K562 (cell line): ENCODE measurements at regions not wholly inside any gene's neighbourhood (a gene's known extent, or its start where the extent isn't known, plus 50 kb on each side); places are given as distances from the start of the nearest gene placed in this dataset.

Source experiments
- ATAC-seq: fragments of 200-7000 bp; cut with Tn5 transposase; 3 replicates; pipeline ENCODE4 v1.9.1; 2020; ENCODE audit warnings: moderate library complexity
- BruUV-seq: library from RNA; stranded (reverse); fragments of 400-500 nt; replicated peaks from 2 replicates; lab custom pipeline; 2021; lab: Mats Ljungman, UMichigan
- CTCF ChIA-PET: fragments of 300-600 bp; formaldehyde crosslinking; extraction: SDS; loops from one replicate; lab custom pipeline; 2021; ENCODE audit warnings: low intra/inter-chr PET ratio; lab: Yijun Ruan, JAX
- POLR2A ChIA-PET: fragments of 300-600, 350-650 bp; sonication (Branson Sonifier 250); formaldehyde crosslinking; extraction: SDS; loops from one replicate; lab custom pipeline; 2021; ENCODE audit warnings: antibody characterized with exemption, inconsistent platforms; lab: Yijun Ruan, JAX
- DNase-seq, 4 experiments: peaks; one replicate each; pipeline versions ENCODE4 v3.0.0 to v3.0.0-alpha.2; 2011 to 2018; ENCODE audit warnings: low spot score in 3 of 4, mixed read lengths in 3 of 4; ENCODE audit errors: extremely low read depth in 1 of 4
- FAIRE-seq: peaks from 2 replicates; lab custom pipeline; 2011; peaks lifted over from hg19 to GRCh38; lab: Jason Lieb, UNC
- H2AFZ ChIP-seq: 2 replicates; pipeline ENCODE4 v1.6.0; 2011; ENCODE audit warnings: low read depth, low read length, control low read depth, inconsistent platforms
- H3K27ac ChIP-seq: fragments of 200-600 bp; 3 replicates; pipeline ENCODE4 v1.8.0; 2011; ENCODE audit warnings: low read depth, mild to moderate bottlenecking, control low read depth, inconsistent platforms, low read length, moderate library complexity, mixed read lengths; ENCODE audit errors: extremely low read depth
- H3K27me3 ChIP-seq, 2 experiments: fragments of 300-600 bp in 1 of 2; 2 replicates in 1 of 2; 3 replicates in 1 of 2; pipeline versions ENCODE4 v1.6.0 to v1.8.0; 2011; ENCODE audit warnings: inconsistent platforms in 2 of 2, low read length in 2 of 2, mild to moderate bottlenecking in 1 of 2, mixed read lengths in 1 of 2, moderate library complexity in 1 of 2; ENCODE audit not compliant: control insufficient read depth in 2 of 2, insufficient read depth in 2 of 2
- H3K36me3 ChIP-seq: fragments of 300-600 bp; 3 replicates; pipeline ENCODE4 v1.8.0; 2011; ENCODE audit warnings: mild to moderate bottlenecking, low read length, inconsistent platforms; ENCODE audit not compliant: control insufficient read depth, insufficient read depth
- H3K4me1 ChIP-seq, 2 experiments: fragments of 200-600 bp in 1 of 2; replicated peaks in 1 of 2; 2 replicates in 1 of 2; 3 replicates in 1 of 2; pipeline versions ENCODE4 v1.5.1 to v1.8.0; 2011; ENCODE audit warnings: inconsistent platforms in 2 of 2, low read length in 2 of 2, mild to moderate bottlenecking in 1 of 2, mixed read lengths in 1 of 2, moderate library complexity in 1 of 2; ENCODE audit not compliant: control insufficient read depth in 2 of 2, insufficient read depth in 2 of 2
- H3K4me2 ChIP-seq: 2 replicates; pipeline ENCODE4 v1.6.1; 2011; ENCODE audit warnings: low read length, control low read depth, inconsistent platforms, mixed read lengths; ENCODE audit not compliant: insufficient read depth
- H3K4me3 ChIP-seq: fragments of 200-600 bp; sonication (generic), shearing (Covaris generic); 2 replicates; pipeline ENCODE4 v1.5.1; 2016; ENCODE audit warnings: control low read depth, inconsistent platforms
- H3K79me2 ChIP-seq: fragments of 200-600 bp; 3 replicates; pipeline ENCODE4 v1.8.0; 2011; ENCODE audit warnings: low read length, inconsistent platforms; ENCODE audit not compliant: control insufficient read depth, insufficient read depth
- H3K9ac ChIP-seq, 2 experiments: 2 replicates each; pipeline versions ENCODE4 v1.6.0 to v1.6.1; 2011; ENCODE audit warnings: low read depth in 2 of 2, low read length in 2 of 2, control low read depth in 1 of 2, inconsistent platforms in 1 of 2, mild to moderate bottlenecking in 1 of 2, mixed read lengths in 1 of 2; ENCODE audit not compliant: insufficient read depth in 1 of 2
- H3K9me1 ChIP-seq: one replicate; pipeline ENCODE4 v1.6.0; 2011; ENCODE audit warnings: inconsistent platforms, mild to moderate bottlenecking, low read length, moderate library complexity; ENCODE audit not compliant: control insufficient read depth, insufficient read depth
- H3K9me3 ChIP-seq: replicated peaks from 2 replicates; pipeline ENCODE4 v1.5.1; 2011; ENCODE audit warnings: low read depth, low read length, inconsistent platforms; ENCODE audit not compliant: control insufficient read depth, insufficient read depth
- H4K20me1 ChIP-seq: replicated peaks from 2 replicates; pipeline ENCODE4 v1.6.1; 2011; ENCODE audit warnings: low read length, inconsistent platforms, mixed read lengths; ENCODE audit not compliant: control insufficient read depth, insufficient read depth
- LCOR ChIP-seq: sonication (generic); formaldehyde crosslinking; IDR thresholded peaks from 2 replicates; pipeline ENCODE4 v1.8.0; 2022; ENCODE audit warnings: mild to moderate bottlenecking, missing genetic modification reagents
- MAFG ChIP-seq: fragments of 450-650 bp; conservative IDR thresholded peaks from 2 replicates; pipeline ENCODE4 v1.6.1; 2016; ENCODE audit warnings: missing genetic modification characterization, missing compliant biosample characterization
- WGBS: fragments of 100-300 bp; shearing (Covaris generic); methylation state at CpG from one replicate; pipeline ENCODE4 v1.1.6; 2016; ENCODE audit warnings: low coverage, mixed read lengths; ENCODE audit not compliant: insufficient coverage; ENCODE audit errors: missing lambda C conversion rate; 5-methylcytosine and 5-hydroxymethylcytosine counted together
- in situ Hi-C: fragments of 300-500 bp; cut with MboI; formaldehyde crosslinking; loops from 4 replicates; pipeline ENCODE4 v1.15.0; 2018; ENCODE audit warnings: inconsistent platforms, mixed read lengths
- intact Hi-C: fragments of 100-400 bp; cut with micrococcal nuclease; formaldehyde crosslinking; loops from 2 replicates; pipeline ENCODE4 v1.14.2; 2022
- TF ChIP-seq, protein P1 (sequence below): fragments of 200-800 bp; sonication (Bioruptor generic); IDR thresholded peaks from 2 replicates; pipeline ENCODE4 v1.6.1; 2017; ENCODE audit warnings: missing genetic modification characterization, missing compliant biosample characterization
- TF ChIP-seq, protein P2 (sequence below): fragments of 450-650 bp; IDR thresholded peaks from 2 replicates; pipeline ENCODE4 v1.6.1; 2016; ENCODE audit warnings: low read depth
- TF ChIP-seq, protein P3 (sequence below): fragments of 450-650 bp; IDR thresholded peaks from 2 replicates; pipeline ENCODE4 v1.6.1; 2016; ENCODE audit warnings: missing biosample characterization, missing genetic modification characterization

DNA sequence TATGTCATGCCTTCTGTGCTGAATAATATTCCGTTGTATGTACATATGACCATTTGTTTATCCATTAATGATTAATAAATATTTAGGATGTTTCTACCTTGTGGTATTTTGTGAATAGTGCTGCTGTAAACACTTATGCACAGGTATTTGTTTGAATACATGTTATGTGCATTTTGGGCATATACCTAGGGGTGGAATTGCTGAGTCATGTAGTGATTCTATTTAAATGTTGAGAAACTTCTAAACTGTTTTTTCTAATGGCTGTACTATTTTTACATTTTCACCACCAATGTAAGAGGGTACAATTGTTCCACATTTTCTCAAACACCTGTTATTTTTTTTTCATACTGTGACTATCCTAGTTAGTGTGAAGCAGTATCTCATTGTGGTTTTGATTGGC is 1318.6 kb downstream of the TECRL start:
- Histone ChIP-seq H3K9me1 (no peaks in the 10 kb centered on the region), H3K4me2 (no peak overlapping the region), H3K4me1 (no peaks in the 10 kb centered on the region), H3K27ac (no peak overlapping the region), H3K79me2 (no peaks in the 10 kb centered on the region), H4K20me1 (no peaks in the 10 kb centered on the region), H2AFZ (no peak overlapping the region), H3K27me3 (no peaks in the 10 kb centered on the region), H3K9ac (no peak overlapping the region), H3K36me3 (no peaks in the 10 kb centered on the region), H3K9me3 (no peaks in the 10 kb centered on the region; the same call in 1 of the 2 replicates), H3K4me3 (no peak overlapping the region)
- TF ChIP-seq, protein P1, sequence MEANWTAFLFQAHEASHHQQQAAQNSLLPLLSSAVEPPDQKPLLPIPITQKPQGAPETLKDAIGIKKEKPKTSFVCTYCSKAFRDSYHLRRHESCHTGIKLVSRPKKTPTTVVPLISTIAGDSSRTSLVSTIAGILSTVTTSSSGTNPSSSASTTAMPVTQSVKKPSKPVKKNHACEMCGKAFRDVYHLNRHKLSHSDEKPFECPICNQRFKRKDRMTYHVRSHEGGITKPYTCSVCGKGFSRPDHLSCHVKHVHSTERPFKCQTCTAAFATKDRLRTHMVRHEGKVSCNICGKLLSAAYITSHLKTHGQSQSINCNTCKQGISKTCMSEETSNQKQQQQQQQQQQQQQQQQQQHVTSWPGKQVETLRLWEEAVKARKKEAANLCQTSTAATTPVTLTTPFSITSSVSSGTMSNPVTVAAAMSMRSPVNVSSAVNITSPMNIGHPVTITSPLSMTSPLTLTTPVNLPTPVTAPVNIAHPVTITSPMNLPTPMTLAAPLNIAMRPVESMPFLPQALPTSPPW = no peak
- 0 out of 2 replicates have a peak, but pooled peaks have one; percentile 18 for TF ChIP-seq MAFG
- CTCF ChIA-PET = no interaction called here
- no peak for ATAC-seq
- 0% methylated on average over 1 of the region's 1 CpG for WGBS
- no peak for FAIRE-seq
- DNase-seq = no peak
- BruUV-seq = no TSS peak
- intact Hi-C loops (no loop called here), in situ Hi-C loops (no loop called here)
- POLR2A ChIA-PET = no interaction called here

DNA sequence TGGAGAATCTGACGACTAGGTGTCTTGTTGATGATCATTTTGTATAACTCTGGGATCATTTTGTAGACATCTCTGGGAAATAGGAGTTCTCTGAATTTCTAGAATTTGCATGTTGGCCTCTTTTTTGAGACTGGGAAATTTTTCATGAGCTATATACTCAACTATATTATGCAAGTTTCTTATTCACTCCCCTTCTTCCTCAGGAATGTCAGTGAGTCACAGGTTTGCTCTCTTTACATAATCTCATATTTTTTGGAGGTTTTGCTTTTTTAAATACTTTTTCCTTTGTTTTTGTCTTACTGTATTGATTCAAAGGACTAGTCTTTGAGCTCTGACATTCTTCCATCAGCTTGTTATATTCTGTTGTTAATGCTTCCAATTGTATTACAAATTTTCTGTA is 1324.2 kb downstream of the TECRL start:
- Histone ChIP-seq H3K27me3 (no peaks in the 10 kb centered on the region), H3K9ac (no peak overlapping the region), H3K27ac (no peak overlapping the region), H3K4me2 (no peak overlapping the region), H3K79me2 (no peaks in the 10 kb centered on the region), H4K20me1 (no peaks in the 10 kb centered on the region), H2AFZ (no peak overlapping the region), H3K9me1 (no peaks in the 10 kb centered on the region), H3K36me3 (no peaks in the 10 kb centered on the region), H3K9me3 (no peaks in the 10 kb centered on the region; the same call in 1 of the 2 replicates), H3K4me3 (no peak overlapping the region), H3K4me1 (no peaks in the 10 kb centered on the region)
- in situ Hi-C loops = no loop called here
- ATAC-seq (no peak), DNase-seq (no peak), FAIRE-seq (no peak)
- ChIA-PET POLR2A (no interaction called here), CTCF (no interaction called here)
- WGBS = 0% methylated on average over 1 of the region's 1 CpG
- intact Hi-C loops = no loop called here
- no TSS peak for BruUV-seq
- TF ChIP-seq, protein P2, sequence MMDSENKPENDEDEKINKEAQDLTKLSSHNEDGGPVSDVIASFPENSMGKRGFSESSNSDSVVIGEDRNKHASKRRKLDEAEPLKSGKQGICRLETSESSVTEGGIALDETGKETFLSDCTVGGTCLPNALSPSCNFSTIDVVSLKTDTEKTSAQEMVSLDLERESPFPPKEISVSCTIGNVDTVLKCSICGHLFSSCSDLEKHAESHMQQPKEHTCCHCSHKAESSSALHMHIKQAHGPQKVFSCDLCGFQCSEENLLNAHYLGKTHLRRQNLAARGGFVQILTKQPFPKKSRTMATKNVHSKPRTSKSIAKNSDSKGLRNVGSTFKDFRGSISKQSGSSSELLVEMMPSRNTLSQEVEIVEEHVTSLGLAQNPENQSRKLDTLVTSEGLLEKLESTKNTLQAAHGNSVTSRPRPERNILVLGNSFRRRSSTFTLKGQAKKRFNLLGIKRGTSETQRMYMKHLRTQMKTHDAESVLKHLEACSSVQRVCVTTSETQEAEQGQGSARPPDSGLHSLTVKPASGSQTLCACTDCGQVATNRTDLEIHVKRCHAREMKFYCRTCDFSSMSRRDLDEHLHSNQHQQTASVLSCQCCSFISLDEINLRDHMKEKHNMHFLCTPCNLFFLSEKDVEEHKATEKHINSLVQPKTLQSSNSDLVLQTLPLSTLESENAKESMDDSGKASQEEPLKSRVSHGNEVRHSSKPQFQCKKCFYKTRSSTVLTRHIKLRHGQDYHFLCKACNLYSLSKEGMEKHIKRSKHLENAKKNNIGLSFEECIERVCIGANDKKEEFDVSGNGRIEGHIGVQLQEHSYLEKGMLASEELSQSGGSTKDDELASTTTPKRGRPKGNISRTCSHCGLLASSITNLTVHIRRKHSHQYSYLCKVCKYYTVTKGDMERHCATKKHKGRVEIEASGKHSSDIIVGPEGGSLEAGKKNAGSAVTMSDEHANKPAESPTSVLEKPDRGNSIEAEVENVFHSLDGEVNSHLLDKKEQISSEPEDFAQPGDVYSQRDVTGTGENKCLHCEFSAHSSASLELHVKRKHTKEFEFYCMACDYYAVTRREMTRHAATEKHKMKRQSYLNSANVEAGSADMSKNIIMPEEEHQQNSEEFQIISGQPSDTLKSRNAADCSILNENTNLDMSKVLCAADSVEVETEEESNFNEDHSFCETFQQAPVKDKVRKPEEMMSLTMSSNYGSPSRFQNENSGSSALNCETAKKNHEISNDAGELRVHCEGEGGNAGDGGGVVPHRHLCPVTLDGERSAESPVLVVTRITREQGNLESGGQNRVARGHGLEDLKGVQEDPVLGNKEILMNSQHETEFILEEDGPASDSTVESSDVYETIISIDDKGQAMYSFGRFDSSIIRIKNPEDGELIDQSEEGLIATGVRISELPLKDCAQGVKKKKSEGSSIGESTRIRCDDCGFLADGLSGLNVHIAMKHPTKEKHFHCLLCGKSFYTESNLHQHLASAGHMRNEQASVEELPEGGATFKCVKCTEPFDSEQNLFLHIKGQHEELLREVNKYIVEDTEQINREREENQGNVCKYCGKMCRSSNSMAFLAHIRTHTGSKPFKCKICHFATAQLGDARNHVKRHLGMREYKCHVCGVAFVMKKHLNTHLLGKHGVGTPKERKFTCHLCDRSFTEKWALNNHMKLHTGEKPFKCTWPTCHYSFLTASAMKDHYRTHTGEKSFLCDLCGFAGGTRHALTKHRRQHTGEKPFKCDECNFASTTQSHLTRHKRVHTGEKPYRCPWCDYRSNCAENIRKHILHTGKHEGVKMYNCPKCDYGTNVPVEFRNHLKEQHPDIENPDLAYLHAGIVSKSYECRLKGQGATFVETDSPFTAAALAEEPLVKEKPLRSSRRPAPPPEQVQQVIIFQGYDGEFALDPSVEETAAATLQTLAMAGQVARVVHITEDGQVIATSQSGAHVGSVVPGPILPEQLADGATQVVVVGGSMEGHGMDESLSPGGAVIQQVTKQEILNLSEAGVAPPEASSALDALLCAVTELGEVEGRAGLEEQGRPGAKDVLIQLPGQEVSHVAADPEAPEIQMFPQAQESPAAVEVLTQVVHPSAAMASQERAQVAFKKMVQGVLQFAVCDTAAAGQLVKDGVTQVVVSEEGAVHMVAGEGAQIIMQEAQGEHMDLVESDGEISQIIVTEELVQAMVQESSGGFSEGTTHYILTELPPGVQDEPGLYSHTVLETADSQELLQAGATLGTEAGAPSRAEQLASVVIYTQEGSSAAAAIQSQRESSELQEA = no peak
- no peak for TF ChIP-seq LCOR (CRISPR knock-in tag)
- TF ChIP-seq, protein P3, sequence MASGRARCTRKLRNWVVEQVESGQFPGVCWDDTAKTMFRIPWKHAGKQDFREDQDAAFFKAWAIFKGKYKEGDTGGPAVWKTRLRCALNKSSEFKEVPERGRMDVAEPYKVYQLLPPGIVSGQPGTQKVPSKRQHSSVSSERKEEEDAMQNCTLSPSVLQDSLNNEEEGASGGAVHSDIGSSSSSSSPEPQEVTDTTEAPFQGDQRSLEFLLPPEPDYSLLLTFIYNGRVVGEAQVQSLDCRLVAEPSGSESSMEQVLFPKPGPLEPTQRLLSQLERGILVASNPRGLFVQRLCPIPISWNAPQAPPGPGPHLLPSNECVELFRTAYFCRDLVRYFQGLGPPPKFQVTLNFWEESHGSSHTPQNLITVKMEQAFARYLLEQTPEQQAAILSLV (tag) = no peak
